Fibroblast of pulmonary artery (primary cell): ENCODE measurements at regions not wholly inside any gene's neighbourhood (a gene's known extent, or its start where the extent isn't known, plus 50 kb on each side); places are given as distances from the start of the nearest gene placed in this dataset.

Experiments
- DNase-seq: peaks from one replicate; pipeline ENCODE4 v3.0.0-alpha.2; 2010; ENCODE audit warnings: low read depth
- H3K4me3 ChIP-seq: replicated peaks from 2 replicates; pipeline ENCODE4 v1.5.1; 2011; ENCODE audit warnings: low read depth, mild to moderate bottlenecking, control low read depth, low read length, moderate library complexity
- CTCF ChIP-seq: IDR thresholded peaks from 2 replicates; pipeline ENCODE4 v1.5.1; 2011; ENCODE audit warnings: mild to moderate bottlenecking, control low read depth, low read length, inconsistent platforms; ENCODE audit errors: missing control alignments

- DNase-seq: peak; percentile 90
- no peak overlapping the region for H3K4me3 ChIP-seq
- no peak for TF ChIP-seq CTCF
Observed at GRCh38 chr4:33071535-33071934, 2351.4 kb downstream of the PCDH7 start.

- TF ChIP-seq CTCF: no peak
- DNase-seq: peak; percentile 48
- H3K4me3 ChIP-seq: no peak overlapping the region
Observed at GRCh38 chr4:33072298-33073089, 2352.3 kb downstream of the PCDH7 start.

GRCh38 chr4:33073811-33074210 lies 2353.6 kb downstream of the PCDH7 start:
- DNase-seq: peak; percentile 85
- no peak for TF ChIP-seq CTCF
- no peak overlapping the region for H3K4me3 ChIP-seq

- no peak for DNase-seq
- TF ChIP-seq CTCF: no peak
- no peak overlapping the region for H3K4me3 ChIP-seq
Observed at GRCh38 chr4:33078145-33078544, 2358.0 kb downstream of the PCDH7 start.

GRCh38 chr4:33080275-33080674 lies 2360.1 kb downstream of the PCDH7 start:
- DNase-seq: peak; percentile 63
- no peak for TF ChIP-seq CTCF
- no peak overlapping the region for H3K4me3 ChIP-seq

- TF ChIP-seq CTCF: no peak
- no peak overlapping the region for H3K4me3 ChIP-seq
Observed at GRCh38 chr4:33085709-33086108, 2365.5 kb downstream of the PCDH7 start.

GRCh38 chr4:33086331-33086925 lies 2366.3 kb downstream of the PCDH7 start:
- no peak for TF ChIP-seq CTCF
- DNase-seq: peak; percentile 57
- H3K4me3 ChIP-seq: no peak overlapping the region

More at GRCh38 chr4:33085709-33086108, 2365.5 kb downstream of the PCDH7 start:
- no peak for DNase-seq
